Mucosa of stomach (tissue), 1 donor: ENCODE measurements at regions not wholly inside any gene's neighbourhood (a gene's known extent, or its start where the extent isn't known, plus 50 kb on each side); places are given as distances from the start of the nearest gene placed in this dataset.

Source experiments
- H3K27me3 ChIP-seq: one replicate; pipeline ENCODE4 v1.7.0; 2013; ENCODE audit warnings: mild to moderate bottlenecking, low read length; ENCODE audit not compliant: control insufficient read depth, insufficient read depth
- H3K36me3 ChIP-seq: one replicate; pipeline ENCODE4 v1.7.0; 2013; ENCODE audit warnings: low read length; ENCODE audit not compliant: control insufficient read depth, insufficient read depth
- H3K4me1 ChIP-seq: one replicate; pipeline ENCODE4 v1.7.0; 2013; ENCODE audit warnings: mild to moderate bottlenecking, low read length; ENCODE audit not compliant: control insufficient read depth, insufficient read depth
- H3K4me3 ChIP-seq: one replicate; pipeline ENCODE4 v1.7.0; 2013; ENCODE audit warnings: low read length
- H3K9ac ChIP-seq: one replicate; pipeline ENCODE4 v1.7.0; 2013; ENCODE audit warnings: mild to moderate bottlenecking, low read length, moderate library complexity
- H3K9me3 ChIP-seq: one replicate; pipeline ENCODE4 v1.7.0; 2013; ENCODE audit warnings: mild to moderate bottlenecking, low read length, moderate library complexity; ENCODE audit not compliant: control insufficient read depth
- donor health status: Pancreatic carcinoma.

DNA sequence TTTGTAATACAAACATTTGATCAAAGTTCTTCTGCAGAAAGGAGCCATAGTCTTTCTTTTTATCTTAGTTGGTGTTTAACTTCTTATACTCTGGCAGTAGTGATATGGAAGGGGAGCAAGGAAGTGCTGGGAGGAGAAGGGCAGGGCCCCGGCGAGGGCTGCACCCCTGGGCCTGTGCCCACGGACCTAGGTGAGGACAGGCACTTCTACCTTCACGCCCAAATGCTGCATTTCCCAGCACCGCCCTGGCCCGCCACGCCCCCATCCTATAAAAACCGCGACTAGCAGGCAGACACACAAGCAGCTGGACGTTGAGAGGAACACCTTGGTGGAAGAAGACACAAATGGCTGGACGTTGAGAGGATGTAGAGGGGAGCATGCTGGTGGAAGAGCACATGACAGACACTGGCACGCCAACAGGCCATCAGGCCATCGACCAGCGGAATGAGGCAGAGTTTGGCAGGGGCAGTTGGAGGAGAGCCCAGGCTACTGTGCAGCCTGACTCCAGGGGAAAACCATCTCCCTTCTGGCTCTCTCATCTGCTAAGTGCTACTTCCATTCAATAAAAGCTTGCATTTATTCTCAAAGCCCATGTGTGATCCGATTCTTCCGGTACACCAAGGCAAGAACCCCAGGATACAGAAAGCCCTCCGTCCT lies 81.5 kb upstream of the C9orf72 start:
- H3K4me1 ChIP-seq, result peaks cover 11% of the 10 kb centered on the region

DNA sequence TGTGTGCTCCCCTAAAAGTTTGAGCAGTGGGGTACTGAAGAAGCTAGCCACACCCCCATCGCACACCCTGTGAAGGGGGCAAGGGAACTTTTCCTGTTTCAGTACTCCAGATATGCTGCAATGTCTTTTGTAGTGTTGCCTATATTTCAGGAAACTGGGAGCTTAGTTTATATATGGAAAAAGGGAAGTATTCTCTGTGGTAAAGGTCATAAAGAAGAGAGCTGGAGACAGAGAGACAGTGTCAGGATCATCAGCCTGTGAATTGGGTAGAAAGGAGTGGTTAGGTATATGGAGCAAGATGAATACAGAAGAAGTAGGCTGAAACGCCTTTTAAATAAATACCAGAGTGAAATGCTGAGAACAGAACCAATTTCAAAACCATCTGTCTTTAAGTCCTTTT lies 82.2 kb upstream of the C9orf72 start:
- Histone ChIP-seq H3K36me3 (no peaks in the 10 kb centered on the region), H3K27me3 (no peaks in the 10 kb centered on the region), H3K9me3 (no peaks in the 10 kb centered on the region), H3K4me3 (no peak overlapping the region), H3K4me1 (peaks cover 11% of the 10 kb centered on the region), H3K9ac (no peak overlapping the region)

More for the DNA sequence above, 81.5 kb upstream of the C9orf72 start:
- Histone ChIP-seq H3K4me3 (no peak overlapping the region), H3K9me3 (no peaks in the 10 kb centered on the region), H3K9ac (no peak overlapping the region), H3K27me3 (no peaks in the 10 kb centered on the region), H3K36me3 (no peaks in the 10 kb centered on the region)

DNA sequence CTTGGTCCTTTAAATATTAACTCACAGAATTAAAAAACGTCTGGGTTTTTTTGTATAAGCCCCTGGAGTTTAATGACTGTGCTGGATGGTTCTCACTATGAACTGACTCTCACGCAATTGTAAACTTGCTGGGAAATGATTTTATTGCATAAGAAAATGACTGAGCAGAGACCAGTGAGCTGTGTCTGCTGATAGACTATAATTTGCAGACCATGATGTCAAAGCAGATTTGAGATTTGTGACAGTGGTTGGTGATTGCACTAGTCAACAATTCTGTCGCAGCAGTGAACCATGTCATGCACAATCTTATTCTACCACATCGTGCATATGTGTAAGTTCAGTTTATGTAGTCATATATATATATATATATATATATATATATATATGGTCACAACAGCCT lies 85.7 kb upstream of the C9orf72 start:
- H3K4me3 ChIP-seq, result no peak overlapping the region
- H3K27me3 ChIP-seq, result no peaks in the 10 kb centered on the region
- no peaks in the 10 kb centered on the region for H3K9me3 ChIP-seq
- no peak overlapping the region for H3K9ac ChIP-seq
- peaks cover 18% of the 10 kb centered on the region for H3K4me1 ChIP-seq
- H3K36me3 ChIP-seq, result no peaks in the 10 kb centered on the region

DNA sequence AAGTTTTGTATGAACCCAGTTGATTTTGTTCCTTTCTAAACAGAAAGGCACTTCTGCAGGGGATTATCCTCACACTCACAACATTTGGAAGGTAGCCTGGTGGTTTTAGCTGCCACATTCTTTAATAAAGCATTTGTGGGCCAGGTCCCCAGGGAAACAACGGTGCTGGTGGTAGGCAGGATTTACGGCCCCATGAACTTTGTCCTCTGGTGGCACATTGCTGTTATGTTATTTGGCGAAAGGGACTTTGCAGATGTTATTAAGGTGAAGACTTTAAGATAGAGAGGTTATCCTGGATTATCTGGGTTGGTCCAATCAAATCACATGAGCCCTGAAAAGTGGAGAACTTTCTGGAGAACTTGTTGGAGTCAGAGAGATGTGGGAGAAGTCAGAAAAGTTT lies 86.3 kb upstream of the C9orf72 start:
- Histone ChIP-seq H3K27me3 (no peaks in the 10 kb centered on the region), H3K4me1 (peaks cover 17% of the 10 kb centered on the region), H3K9me3 (no peaks in the 10 kb centered on the region), H3K36me3 (no peaks in the 10 kb centered on the region), H3K9ac (no peak overlapping the region), H3K4me3 (no peak overlapping the region)

DNA sequence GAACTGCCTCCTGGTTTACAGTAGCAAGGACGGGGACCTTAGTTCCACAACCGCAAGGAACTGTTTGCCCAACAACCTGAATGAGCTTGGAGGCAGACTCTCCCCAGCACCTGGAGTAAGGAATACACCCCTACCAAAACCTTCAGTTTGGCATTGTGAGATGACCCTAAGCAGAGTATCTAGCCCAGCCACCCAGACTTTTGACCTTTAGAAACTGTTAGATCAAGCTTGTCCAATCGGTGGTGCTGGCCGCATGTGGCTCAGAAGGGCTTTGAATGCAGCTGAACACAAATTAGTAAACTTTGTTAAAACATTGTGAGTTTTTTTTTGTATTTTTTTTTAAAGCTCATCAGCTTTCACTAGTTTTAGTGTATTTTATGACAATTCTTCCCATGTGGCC lies 86.9 kb upstream of the C9orf72 start:
- Histone ChIP-seq H3K9me3 (no peaks in the 10 kb centered on the region), H3K27me3 (no peaks in the 10 kb centered on the region), H3K4me3 (no peak overlapping the region), H3K36me3 (no peaks in the 10 kb centered on the region), H3K9ac (no peak overlapping the region), H3K4me1 (peaks cover 17% of the 10 kb centered on the region)

DNA sequence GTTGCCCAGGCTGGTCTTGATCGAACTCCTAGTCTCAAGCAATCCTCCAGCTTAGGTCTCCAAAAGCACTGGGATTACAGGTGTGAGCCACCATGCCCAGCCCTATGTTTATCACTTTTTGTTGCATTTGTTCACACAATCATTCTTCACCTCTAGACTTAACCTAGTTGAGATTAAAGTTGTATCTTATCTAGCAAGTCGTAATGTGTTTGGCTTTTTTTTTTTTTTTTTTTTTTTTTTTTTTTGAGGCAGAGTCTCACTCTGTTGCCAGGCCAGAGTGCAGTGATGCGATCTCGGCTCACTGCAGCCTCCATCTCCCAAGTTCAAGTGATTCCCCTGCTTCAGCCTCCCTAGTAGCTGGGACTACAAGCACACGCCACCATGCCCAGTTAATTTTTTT lies 90.2 kb upstream of the C9orf72 start:
- H3K9me3 ChIP-seq, result no peaks in the 10 kb centered on the region
- H3K27me3 ChIP-seq, result no peaks in the 10 kb centered on the region
- H3K4me1 ChIP-seq, result peaks cover 17% of the 10 kb centered on the region
- H3K9ac ChIP-seq, result no peak overlapping the region
- no peaks in the 10 kb centered on the region for H3K36me3 ChIP-seq
- no peak overlapping the region for H3K4me3 ChIP-seq

DNA sequence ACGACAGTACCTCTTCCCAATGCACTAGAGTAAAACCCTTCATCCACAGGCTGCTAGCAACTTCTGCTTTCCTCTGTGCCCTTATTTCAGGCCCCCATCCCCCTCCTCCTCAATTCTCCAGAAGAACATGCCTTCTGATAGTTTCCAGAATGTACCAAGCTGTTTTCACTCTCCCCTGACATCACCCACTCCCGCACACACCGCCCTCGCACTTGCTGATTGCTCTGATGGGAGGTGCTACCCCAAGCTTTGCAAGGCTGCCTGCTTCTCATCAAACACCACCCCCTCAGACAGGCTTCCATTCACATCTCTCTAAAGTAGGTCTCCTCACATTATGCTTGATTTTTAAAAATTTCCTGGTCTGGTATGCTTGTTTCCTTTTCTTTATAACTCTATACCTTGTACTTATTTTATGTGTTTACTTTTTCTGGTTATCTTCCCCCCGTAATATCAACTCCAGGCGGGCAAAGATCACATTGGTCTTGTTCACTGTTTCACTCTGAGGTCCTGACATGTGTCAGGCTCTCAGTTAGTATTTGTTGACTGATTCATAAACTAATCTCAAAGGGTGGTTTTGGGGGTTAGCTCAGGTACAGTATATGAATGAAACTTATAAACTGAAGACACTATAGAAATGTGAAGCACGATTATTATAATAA lies 91.0 kb upstream of the C9orf72 start:
- H3K9me3 ChIP-seq, result no peaks in the 10 kb centered on the region
- no peaks in the 10 kb centered on the region for H3K27me3 ChIP-seq
- H3K4me1 ChIP-seq, result peaks cover 17% of the 10 kb centered on the region
- no peak overlapping the region for H3K4me3 ChIP-seq
- no peaks in the 10 kb centered on the region for H3K36me3 ChIP-seq
- no peak overlapping the region for H3K9ac ChIP-seq

DNA sequence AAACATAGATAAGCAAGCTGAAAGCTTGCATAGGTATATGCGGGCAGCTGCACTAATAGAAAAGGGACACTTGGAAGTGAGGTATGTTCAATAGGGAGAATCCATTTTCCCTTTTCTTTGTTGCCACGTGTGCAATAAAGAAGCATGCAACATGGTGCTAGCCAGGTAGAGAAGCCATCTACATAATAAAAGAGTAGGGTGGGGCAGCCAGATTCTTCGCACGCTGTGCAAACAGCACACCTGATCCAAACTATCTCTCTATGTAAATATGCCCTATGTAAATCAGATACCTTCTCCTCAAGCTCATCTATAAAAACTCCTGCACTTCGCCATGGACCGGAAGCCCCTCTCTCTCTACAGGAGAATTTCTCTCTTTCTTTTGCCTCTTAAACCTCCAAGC lies 91.9 kb upstream of the C9orf72 start:
- no peaks in the 10 kb centered on the region for H3K9me3 ChIP-seq
- no peak overlapping the region for H3K9ac ChIP-seq
- no peak overlapping the region for H3K4me3 ChIP-seq
- H3K36me3 ChIP-seq, result no peaks in the 10 kb centered on the region
- no peaks in the 10 kb centered on the region for H3K27me3 ChIP-seq
- H3K4me1 ChIP-seq, result peaks cover 17% of the 10 kb centered on the region

DNA sequence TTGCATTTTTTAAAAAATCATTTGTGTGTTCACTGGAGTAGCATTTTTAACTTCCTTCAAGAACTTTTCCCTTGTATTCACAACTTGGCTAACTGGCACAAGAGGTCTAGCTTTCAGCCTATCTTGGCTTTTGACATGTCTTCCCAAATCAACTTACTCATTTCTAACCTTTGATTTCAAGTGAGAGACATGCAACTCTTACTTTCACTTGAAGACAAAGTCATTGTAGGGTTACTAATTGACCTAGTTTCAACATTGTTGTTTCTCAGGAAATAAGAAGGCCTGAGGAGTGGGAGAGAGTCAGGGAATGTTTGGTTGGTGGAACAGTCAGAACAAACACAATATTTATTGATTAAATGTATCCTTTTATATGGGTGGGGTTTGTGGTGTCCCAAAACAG lies 95.0 kb upstream of the C9orf72 start:
- Histone ChIP-seq H3K4me3 (no peak overlapping the region), H3K9me3 (no peaks in the 10 kb centered on the region), H3K9ac (no peak overlapping the region), H3K36me3 (no peaks in the 10 kb centered on the region), H3K4me1 (peaks cover 26% of the 10 kb centered on the region), H3K27me3 (no peaks in the 10 kb centered on the region)

DNA sequence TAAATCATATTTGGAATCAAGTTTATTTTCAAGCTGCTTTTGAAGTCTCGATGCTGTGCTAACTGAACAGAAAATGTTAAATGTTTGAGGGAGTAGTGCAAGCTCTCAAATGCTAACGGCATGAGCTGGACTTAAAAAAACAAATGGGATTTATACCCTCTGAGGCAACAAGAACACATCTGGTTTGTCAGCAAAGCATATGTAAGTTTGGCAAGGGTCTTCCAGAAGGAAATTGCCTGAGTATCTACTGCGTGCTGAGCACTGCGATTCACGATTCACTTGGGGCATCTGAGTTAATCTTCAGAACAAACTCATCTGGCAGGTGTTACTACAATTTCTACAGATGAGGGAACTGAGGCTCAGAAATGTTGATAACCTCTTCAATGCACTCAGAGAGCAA lies 98.4 kb upstream of the C9orf72 start:
- H3K4me3 ChIP-seq, result no peak overlapping the region
- H3K9ac ChIP-seq, result no peak overlapping the region
- H3K4me1 ChIP-seq, result peaks cover 15% of the 10 kb centered on the region
- no peaks in the 10 kb centered on the region for H3K36me3 ChIP-seq
- no peaks in the 10 kb centered on the region for H3K27me3 ChIP-seq
- H3K9me3 ChIP-seq, result no peaks in the 10 kb centered on the region

DNA sequence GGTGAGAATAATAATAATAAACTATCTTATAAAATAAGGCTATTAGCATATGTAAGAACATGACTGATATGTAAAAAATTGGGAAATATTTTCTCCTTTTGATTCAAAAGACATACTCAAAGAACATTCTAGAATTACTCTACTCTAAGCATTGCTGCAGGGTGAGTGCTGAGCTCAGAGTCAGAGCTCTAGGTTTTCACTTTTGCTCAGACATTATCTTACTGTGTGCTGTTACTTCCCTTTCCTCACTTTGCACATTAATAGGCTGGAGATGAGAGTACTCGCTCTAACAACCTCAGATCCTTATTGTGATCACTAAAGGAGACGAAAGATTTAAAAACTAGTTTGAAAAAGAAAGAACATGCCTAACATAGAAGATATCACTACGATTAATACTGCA lies 99.4 kb upstream of the C9orf72 start:
- H3K4me1 ChIP-seq, result peaks cover 15% of the 10 kb centered on the region
- no peaks in the 10 kb centered on the region for H3K9me3 ChIP-seq
- no peaks in the 10 kb centered on the region for H3K36me3 ChIP-seq
- no peak overlapping the region for H3K9ac ChIP-seq
- no peak overlapping the region for H3K4me3 ChIP-seq
- no peaks in the 10 kb centered on the region for H3K27me3 ChIP-seq

DNA sequence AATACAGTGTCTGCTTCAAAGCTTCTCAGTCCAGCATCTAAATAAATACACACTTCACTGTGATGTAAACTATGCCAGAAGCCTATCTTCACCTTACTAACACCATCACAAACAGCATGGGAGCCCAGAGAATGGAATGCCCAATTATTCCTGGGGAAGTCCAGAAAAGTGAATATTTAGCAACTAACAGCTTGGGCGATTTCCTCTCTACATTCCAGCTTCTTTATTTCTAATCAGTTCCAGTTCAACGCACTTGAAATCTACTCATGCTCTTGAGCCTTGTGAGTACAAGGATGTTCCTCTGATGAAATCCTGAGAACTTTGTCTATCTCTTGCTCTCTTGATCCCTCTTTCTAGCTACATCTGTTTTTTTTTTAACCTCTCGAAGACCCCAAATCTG lies 100.4 kb upstream of the C9orf72 start:
- no peak overlapping the region for H3K4me3 ChIP-seq
- no peaks in the 10 kb centered on the region for H3K9me3 ChIP-seq
- peaks cover 15% of the 10 kb centered on the region for H3K4me1 ChIP-seq
- H3K9ac ChIP-seq, result no peak overlapping the region
- no peaks in the 10 kb centered on the region for H3K27me3 ChIP-seq
- H3K36me3 ChIP-seq, result no peaks in the 10 kb centered on the region
